ENCODE measurements at regions not wholly inside any gene's neighbourhood (a gene's known extent, or its start where the extent isn't known, plus 50 kb on each side); places are given as distances from the start of the nearest gene placed in this dataset.

DNA sequence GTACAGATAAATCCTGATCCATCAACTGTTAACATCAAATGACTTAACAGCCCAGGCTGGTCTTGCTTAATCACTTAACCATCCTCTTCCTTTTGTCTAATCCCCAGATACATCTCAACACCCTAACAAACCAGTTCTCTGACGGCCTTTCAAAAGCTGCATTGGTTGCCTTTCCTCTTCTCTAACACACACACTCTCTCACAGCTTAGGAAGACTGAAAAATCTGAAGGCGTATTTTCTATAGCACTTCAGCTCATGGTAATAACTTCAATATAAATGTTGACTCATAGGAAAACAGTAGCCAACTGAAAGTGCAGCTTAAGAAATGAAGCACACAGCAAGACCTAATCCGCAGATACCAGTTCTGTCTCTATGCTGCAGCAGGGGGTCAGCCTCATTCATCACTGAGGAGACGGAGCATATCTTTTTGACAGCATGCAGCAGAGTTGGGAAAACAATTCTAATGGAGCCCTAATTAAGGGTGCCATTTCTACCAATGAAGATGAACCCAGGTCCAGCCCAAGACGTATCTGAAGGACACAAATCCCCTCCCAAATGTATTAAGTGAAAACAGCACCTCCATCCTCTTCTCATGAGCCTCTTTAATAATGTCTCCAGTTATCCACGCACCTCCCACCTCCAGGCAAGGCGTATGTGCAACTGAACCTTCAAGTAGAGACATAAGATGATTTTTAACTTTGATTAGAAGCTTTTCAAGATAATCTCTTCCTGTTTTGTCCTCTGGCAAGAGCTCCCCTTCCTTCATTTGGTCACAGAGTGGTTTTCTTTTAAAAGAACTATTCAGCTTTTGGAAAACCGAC lies 211.7 kb upstream of the NFE2L3 start:
- TF ChIP-seq, protein P1, sequence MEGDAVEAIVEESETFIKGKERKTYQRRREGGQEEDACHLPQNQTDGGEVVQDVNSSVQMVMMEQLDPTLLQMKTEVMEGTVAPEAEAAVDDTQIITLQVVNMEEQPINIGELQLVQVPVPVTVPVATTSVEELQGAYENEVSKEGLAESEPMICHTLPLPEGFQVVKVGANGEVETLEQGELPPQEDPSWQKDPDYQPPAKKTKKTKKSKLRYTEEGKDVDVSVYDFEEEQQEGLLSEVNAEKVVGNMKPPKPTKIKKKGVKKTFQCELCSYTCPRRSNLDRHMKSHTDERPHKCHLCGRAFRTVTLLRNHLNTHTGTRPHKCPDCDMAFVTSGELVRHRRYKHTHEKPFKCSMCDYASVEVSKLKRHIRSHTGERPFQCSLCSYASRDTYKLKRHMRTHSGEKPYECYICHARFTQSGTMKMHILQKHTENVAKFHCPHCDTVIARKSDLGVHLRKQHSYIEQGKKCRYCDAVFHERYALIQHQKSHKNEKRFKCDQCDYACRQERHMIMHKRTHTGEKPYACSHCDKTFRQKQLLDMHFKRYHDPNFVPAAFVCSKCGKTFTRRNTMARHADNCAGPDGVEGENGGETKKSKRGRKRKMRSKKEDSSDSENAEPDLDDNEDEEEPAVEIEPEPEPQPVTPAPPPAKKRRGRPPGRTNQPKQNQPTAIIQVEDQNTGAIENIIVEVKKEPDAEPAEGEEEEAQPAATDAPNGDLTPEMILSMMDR (IDR thresholded peaks at IDR 0.05): no peak
- no peak for TF ChIP-seq POLR2A (IDR thresholded peaks at IDR 0.05)
- TF ChIP-seq EP300 (IDR thresholded peaks at IDR 0.05): no peak
